Neural progenitor cell (in vitro differentiated cells): ENCODE measurements at regions not wholly inside any gene's neighbourhood (a gene's known extent, or its start where the extent isn't known, plus 50 kb on each side); places are given as distances from the start of the nearest gene placed in this dataset.

ENCODE experiments used
- EZH2 ChIP-seq: fragments of 200-600 bp; sonication (generic); IDR thresholded peaks from 2 replicates; pipeline ENCODE4 v1.6.1; 2017; ENCODE audit warnings: antibody characterized with exemption, mild to moderate bottlenecking, moderate library complexity
- TF ChIP-seq, protein P1 (sequence below): fragments of 200-600 bp; sonication (generic); IDR thresholded peaks from 2 replicates; pipeline ENCODE4 v1.5.1; 2017; ENCODE audit warnings: antibody characterized with exemption, mild to moderate bottlenecking

DNA sequence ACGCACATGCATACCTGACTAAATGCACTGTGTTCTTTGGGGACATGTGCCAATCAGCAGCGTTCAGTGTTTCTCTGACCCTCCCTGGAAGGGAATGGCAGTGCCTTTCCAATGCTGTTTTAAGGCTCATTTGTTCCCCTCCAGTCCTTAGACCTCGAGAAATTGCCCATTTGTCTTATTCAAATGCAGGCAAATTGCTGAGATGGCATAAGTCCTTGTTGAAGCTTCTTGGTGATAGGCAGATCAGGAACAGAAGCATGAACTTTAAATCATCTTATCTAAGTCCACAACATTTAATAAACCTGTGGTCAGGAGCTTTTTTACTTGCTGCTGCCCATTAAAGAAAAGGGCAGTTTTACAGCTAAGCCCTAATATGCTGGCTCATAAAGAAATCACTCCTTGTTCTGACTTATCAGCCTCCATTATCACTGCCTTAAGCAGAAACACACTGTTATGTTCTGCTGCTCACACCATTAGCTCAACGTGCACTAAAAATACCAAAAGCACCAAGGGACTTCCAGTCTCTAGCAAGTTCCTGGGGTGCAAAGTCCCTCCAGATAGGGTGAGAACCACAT lies 112.9 kb upstream of the LRFN2 start:
- TF ChIP-seq, protein P1, sequence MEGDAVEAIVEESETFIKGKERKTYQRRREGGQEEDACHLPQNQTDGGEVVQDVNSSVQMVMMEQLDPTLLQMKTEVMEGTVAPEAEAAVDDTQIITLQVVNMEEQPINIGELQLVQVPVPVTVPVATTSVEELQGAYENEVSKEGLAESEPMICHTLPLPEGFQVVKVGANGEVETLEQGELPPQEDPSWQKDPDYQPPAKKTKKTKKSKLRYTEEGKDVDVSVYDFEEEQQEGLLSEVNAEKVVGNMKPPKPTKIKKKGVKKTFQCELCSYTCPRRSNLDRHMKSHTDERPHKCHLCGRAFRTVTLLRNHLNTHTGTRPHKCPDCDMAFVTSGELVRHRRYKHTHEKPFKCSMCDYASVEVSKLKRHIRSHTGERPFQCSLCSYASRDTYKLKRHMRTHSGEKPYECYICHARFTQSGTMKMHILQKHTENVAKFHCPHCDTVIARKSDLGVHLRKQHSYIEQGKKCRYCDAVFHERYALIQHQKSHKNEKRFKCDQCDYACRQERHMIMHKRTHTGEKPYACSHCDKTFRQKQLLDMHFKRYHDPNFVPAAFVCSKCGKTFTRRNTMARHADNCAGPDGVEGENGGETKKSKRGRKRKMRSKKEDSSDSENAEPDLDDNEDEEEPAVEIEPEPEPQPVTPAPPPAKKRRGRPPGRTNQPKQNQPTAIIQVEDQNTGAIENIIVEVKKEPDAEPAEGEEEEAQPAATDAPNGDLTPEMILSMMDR: no peak
- no peak for TF ChIP-seq EZH2
